HepG2 (cell line): ENCODE measurements at regions not wholly inside any gene's neighbourhood (a gene's known extent, or its start where the extent isn't known, plus 50 kb on each side); places are given as distances from the start of the nearest gene placed in this dataset.

Experiments used
- ATAC-seq: fragments of 200-7000 bp; cut with Tn5 transposase; 3 replicates; pipeline ENCODE4 v1.9.1; 2020; ENCODE audit warnings: mild to moderate bottlenecking, moderate library complexity
- BruUV-seq: library from RNA; stranded (reverse); fragments of 400-500 nt; replicated peaks from 2 replicates; lab custom pipeline; 2021; lab: Mats Ljungman, UMichigan
- CTCF ChIA-PET: fragments of 300-600 bp; formaldehyde crosslinking; extraction: SDS; loops from one replicate; lab custom pipeline; 2021; ENCODE audit warnings: low total read pairs, inconsistent platforms, low intra/inter-chr PET ratio; lab: Yijun Ruan, JAX
- POLR2A ChIA-PET: fragments of 350-600 bp; sonication (Branson Sonifier 250); formaldehyde crosslinking; loops from one replicate; lab custom pipeline; 2020; ENCODE audit warnings: antibody characterized with exemption, inconsistent platforms; lab: Yijun Ruan, JAX
- DNase-seq: peaks from one replicate; pipeline ENCODE4 v3.0.0-alpha.2; 2015; ENCODE audit warnings: low spot score
- FAIRE-seq: peaks from 3 replicates; lab custom pipeline; 2011; peaks lifted over from hg19 to GRCh38; lab: Jason Lieb, UNC
- H2AFZ ChIP-seq: one replicate; pipeline ENCODE4 v1.6.1; 2011; ENCODE audit warnings: low read length, inconsistent platforms
- H3K27ac ChIP-seq: fragments of 300-600 bp; 3 replicates; pipeline ENCODE4 v1.8.0; 2011; ENCODE audit warnings: mixed run types, mild to moderate bottlenecking, mixed read lengths, low read length, inconsistent platforms; ENCODE audit not compliant: insufficient read depth; ENCODE audit errors: extremely low read length
- H3K27me3 ChIP-seq, 2 experiments: fragments of 200-600 bp in 1 of 2; 2 replicates in 1 of 2; 3 replicates in 1 of 2; pipeline versions ENCODE4 v1.6.0 to v1.8.0; 2011; ENCODE audit warnings: low read length in 2 of 2, mild to moderate bottlenecking in 2 of 2, moderate library complexity in 2 of 2, inconsistent platforms in 1 of 2; ENCODE audit not compliant: insufficient read depth in 2 of 2, control insufficient read depth in 1 of 2
- H3K36me3 ChIP-seq, 2 experiments: fragments of 200-600 bp in 1 of 2; replicated peaks in 1 of 2; 2 replicates in 1 of 2; 3 replicates in 1 of 2; pipeline versions ENCODE4 v1.5.1 to v1.8.0; 2011; ENCODE audit warnings: low read length in 2 of 2, inconsistent platforms in 1 of 2; ENCODE audit not compliant: insufficient read depth in 2 of 2, control insufficient read depth in 1 of 2
- H3K4me1 ChIP-seq: 2 replicates; pipeline ENCODE4 v1.5.1; 2012; ENCODE audit warnings: low read length, inconsistent platforms; ENCODE audit not compliant: insufficient read depth
- H3K4me2 ChIP-seq: 2 replicates; pipeline ENCODE4 v1.6.0; 2011; ENCODE audit warnings: low read depth, low read length, inconsistent platforms
- H3K4me3 ChIP-seq, 3 experiments: fragments of 200-600 bp in 1 of 3; sonication (generic), shearing (Covaris generic) in 1 of 3; replicated peaks in 1 of 3; 2 replicates each; pipeline ENCODE4 v1.5.1; 2011 to 2016; ENCODE audit warnings: low read length in 3 of 3, inconsistent platforms in 2 of 3, low read depth in 2 of 3, mild to moderate bottlenecking in 2 of 3, control low read depth in 1 of 3, mixed read lengths in 1 of 3; ENCODE audit not compliant: insufficient read depth in 1 of 3
- H3K79me2 ChIP-seq: one replicate; pipeline ENCODE4 v1.6.1; 2011; ENCODE audit warnings: low read length, inconsistent platforms; ENCODE audit not compliant: insufficient read depth
- H3K9ac ChIP-seq: 2 replicates; pipeline ENCODE4 v1.6.0; 2011; ENCODE audit warnings: mild to moderate bottlenecking, low read depth, low read length, inconsistent platforms; ENCODE audit not compliant: insufficient read depth
- H3K9me3 ChIP-seq: 2 replicates; pipeline ENCODE4 v1.5.1; 2012; ENCODE audit warnings: mild to moderate bottlenecking, low read length
- H4K20me1 ChIP-seq: 2 replicates; pipeline ENCODE4 v1.6.0; 2011; ENCODE audit warnings: inconsistent platforms, mild to moderate bottlenecking, low read length, moderate library complexity; ENCODE audit not compliant: insufficient read depth
- ASH2L ChIP-seq: fragments of 300-600, 200-600 bp; sonication (generic); IDR thresholded peaks from 2 replicates; pipeline ENCODE4 v1.7.0; 2017; ENCODE audit warnings: low read depth, mild to moderate bottlenecking, moderate library complexity, mixed read lengths, low read length; ENCODE audit not compliant: insufficient read length
- FOXP1 ChIP-seq, 2 experiments: fragments of 450-650 bp in 1 of 2; IDR thresholded peaks; 2 replicates each; pipeline ENCODE4 v1.6.1; 2017 to 2018; ENCODE audit warnings: antibody characterized with exemption in 1 of 2
- SOX13 ChIP-seq, 3 experiments: fragments of 450-650 bp in 1 of 3; sonication (generic) in 1 of 3; formaldehyde crosslinking in 1 of 3; IDR thresholded peaks in 2 of 3; conservative IDR thresholded peaks in 1 of 3; 2 replicates each; pipeline versions ENCODE4 v1.5.0 to v1.6.1; 2016 to 2020; ENCODE audit warnings: antibody characterized with exemption in 1 of 3, mild to moderate bottlenecking in 1 of 3, missing compliant biosample characterization in 1 of 3, missing genetic modification reagents in 1 of 3, moderate library complexity in 1 of 3
- ZNF207 ChIP-seq: fragments of 450-650 bp; IDR thresholded peaks from 2 replicates; pipeline ENCODE4 v1.6.1; 2016; ENCODE audit warnings: antibody characterized with exemption, borderline replicate concordance
- ZNF749 ChIP-seq: sonication (generic); formaldehyde crosslinking; IDR thresholded peaks from 2 replicates; pipeline ENCODE4 v1.8.0; 2022; ENCODE audit warnings: mild to moderate bottlenecking, missing genetic modification reagents, moderate library complexity, borderline replicate concordance
- ZNF883 ChIP-seq: sonication (generic); formaldehyde crosslinking; IDR thresholded peaks from 2 replicates; pipeline ENCODE4 v1.5.1; 2020; ENCODE audit warnings: mild to moderate bottlenecking, missing genetic modification reagents; ENCODE audit errors: not compliant biosample characterization
- WGBS: methylation state at CpG from one replicate; pipeline ENCODE4 v1.1.6; 2017; ENCODE audit warnings: low lambda C conversion rate; 5-methylcytosine and 5-hydroxymethylcytosine counted together
- in situ Hi-C: cut with HindIII; loops from 2 replicates; pipeline ENCODE4 v1.10.0; 2017; ENCODE audit warnings: low pct_unique_long_range_greater_than_20kb; ENCODE audit not compliant: extremely low pct_ligation_motif_present
- intact Hi-C: fragments of 100-400 bp; cut with micrococcal nuclease; formaldehyde crosslinking; loops from one replicate; pipeline ENCODE4 v1.10.0; 2022; ENCODE audit not compliant: unreplicated experiment
- TF ChIP-seq, protein P1 (sequence below): sonication (generic); formaldehyde crosslinking; IDR thresholded peaks from 2 replicates; pipeline ENCODE4 v1.4.0; 2020; ENCODE audit warnings: mild to moderate bottlenecking, missing genetic modification reagents
- TF ChIP-seq, protein P2 (sequence below), 2 experiments: fragments of 450-650 bp in 1 of 2; sonication (generic) in 1 of 2; formaldehyde crosslinking; IDR thresholded peaks; 2 replicates each; pipeline versions ENCODE4 v1.5.0 to v1.8.0; 2020 to 2022; ENCODE audit warnings: mild to moderate bottlenecking in 1 of 2, missing genetic modification reagents in 1 of 2

DNA sequence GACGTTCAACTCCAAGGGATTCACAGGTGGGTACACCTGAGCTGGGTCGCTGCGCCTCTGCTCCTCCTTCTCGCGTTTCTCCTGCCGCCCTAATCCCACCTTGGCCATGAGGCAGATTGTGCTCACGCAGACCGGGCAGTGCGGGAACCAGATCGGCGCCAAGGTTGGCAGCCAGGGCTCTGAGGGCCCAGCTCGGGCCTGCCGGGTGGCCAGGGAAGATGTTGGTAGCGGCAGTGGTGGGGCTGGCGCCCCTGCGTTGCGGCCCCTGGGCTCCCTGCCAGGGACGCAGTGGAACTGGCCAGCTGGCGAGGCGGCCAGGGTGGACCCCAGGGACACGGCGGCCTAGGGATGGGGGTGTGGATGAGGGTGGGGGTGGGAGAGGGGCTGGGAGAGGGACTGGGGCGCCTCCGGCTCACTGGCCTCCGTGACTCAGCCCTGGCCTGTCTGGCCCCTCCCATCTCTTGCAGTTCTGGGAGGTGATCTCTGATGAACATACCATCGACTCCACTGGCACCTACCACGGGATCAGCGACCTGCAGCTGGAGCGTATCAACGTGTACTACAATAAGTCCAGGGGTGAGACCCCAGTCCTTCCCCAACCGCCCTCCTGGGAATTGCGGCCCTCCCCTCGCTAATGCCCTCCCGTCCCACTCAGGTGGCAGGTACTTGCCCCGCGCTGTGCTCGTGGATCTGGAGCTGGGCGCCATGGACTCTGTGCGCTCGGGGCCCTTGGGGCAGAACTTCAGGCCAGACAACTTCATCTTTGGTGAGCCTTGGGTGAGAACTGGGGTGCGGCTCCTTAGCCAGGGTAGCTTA lies 114.9 kb upstream of the ALG10B start:
- Histone ChIP-seq H2AFZ (no peak overlapping the region), H3K4me3 (no peak overlapping the region), H3K36me3 (no peaks in the 10 kb centered on the region), H3K4me1 (no peaks in the 10 kb centered on the region), H4K20me1 (no peaks in the 10 kb centered on the region), H3K9me3 (peaks cover 5% of the 10 kb centered on the region; the same call in 1 of the 2 replicates), H3K27me3 (no peaks in the 10 kb centered on the region), H3K27ac (no peak overlapping the region), H3K4me2 (no peak overlapping the region), H3K9ac (no peak overlapping the region), H3K79me2 (no peaks in the 10 kb centered on the region)
- ATAC-seq, result no peak
- no peak for TF ChIP-seq SOX13 (IDR thresholded peaks at IDR 0.05)
- TF ChIP-seq SOX13 (CRISPR knock-in tag; conservative IDR thresholded peaks at IDR 0.05 in 1 of 2, IDR thresholded peaks at IDR 0.05 in 1 of 2), result no peak
- TF ChIP-seq ZNF207, result no peak
- TF ChIP-seq ZNF749 (CRISPR knock-in tag), result no peak
- TF ChIP-seq FOXP1 (IDR thresholded peaks at IDR 0.05), result no peak
- TF ChIP-seq FOXP1 (CRISPR knock-in tag; IDR thresholded peaks at IDR 0.05), result no peak
- in situ Hi-C loops (no loop called here), intact Hi-C loops (no loop called here)
- BruUV-seq, result no TSS peak
- ChIA-PET CTCF (no interaction called here), POLR2A (no interaction called here)
- 68% methylated on average over 26 of the region's 41 CpGs for WGBS
- DNase-seq, result no peak
- no peak for FAIRE-seq

- Histone ChIP-seq H3K4me2 (no peak overlapping the region), H3K36me3 (no peaks in the 10 kb centered on the region), H2AFZ (no peak overlapping the region)
- CTCF ChIA-PET, result no interaction called here
- no TSS peak for BruUV-seq
- TF ChIP-seq, protein P1, sequence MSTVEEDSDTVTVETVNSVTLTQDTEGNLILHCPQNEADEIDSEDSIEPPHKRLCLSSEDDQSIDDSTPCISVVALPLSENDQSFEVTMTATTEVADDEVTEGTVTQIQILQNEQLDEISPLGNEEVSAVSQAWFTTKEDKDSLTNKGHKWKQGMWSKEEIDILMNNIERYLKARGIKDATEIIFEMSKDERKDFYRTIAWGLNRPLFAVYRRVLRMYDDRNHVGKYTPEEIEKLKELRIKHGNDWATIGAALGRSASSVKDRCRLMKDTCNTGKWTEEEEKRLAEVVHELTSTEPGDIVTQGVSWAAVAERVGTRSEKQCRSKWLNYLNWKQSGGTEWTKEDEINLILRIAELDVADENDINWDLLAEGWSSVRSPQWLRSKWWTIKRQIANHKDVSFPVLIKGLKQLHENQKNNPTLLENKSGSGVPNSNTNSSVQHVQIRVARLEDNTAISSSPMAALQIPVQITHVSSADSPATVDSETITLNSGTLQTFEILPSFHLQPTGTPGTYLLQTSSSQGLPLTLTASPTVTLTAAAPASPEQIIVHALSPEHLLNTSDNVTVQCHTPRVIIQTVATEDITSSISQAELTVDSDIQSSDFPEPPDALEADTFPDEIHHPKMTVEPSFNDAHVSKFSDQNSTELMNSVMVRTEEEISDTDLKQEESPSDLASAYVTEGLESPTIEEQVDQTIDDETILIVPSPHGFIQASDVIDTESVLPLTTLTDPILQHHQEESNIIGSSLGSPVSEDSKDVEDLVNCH, result no peak
- TF ChIP-seq ASH2L, result no peak
- TF ChIP-seq ZNF883, result no peak
- TF ChIP-seq, protein P2, sequence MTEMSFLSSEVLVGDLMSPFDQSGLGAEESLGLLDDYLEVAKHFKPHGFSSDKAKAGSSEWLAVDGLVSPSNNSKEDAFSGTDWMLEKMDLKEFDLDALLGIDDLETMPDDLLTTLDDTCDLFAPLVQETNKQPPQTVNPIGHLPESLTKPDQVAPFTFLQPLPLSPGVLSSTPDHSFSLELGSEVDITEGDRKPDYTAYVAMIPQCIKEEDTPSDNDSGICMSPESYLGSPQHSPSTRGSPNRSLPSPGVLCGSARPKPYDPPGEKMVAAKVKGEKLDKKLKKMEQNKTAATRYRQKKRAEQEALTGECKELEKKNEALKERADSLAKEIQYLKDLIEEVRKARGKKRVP (CRISPR knock-in tag; IDR thresholded peaks at IDR 0.05), result no peak
- TF ChIP-seq, all 625 proteins: peak for 0
- POLR2A ChIA-PET, result no interaction called here
- no peaks in the 10 kb centered on the region for H3K79me2 ChIP-seq
- DNase-seq (no peak), FAIRE-seq (no peak), ATAC-seq (no peak)
- intact Hi-C loops, result no loop called here
- H3K4me1 ChIP-seq, result no peaks in the 10 kb centered on the region
- H3K4me3 ChIP-seq, result no peak overlapping the region
- no peak overlapping the region for H3K27ac ChIP-seq
- no CpG with 5 or more reads among the region's 1 CpG for WGBS
- H4K20me1 ChIP-seq, result no peaks in the 10 kb centered on the region
- peaks cover 11% of the 10 kb centered on the region; the same call in 1 of the 2 replicates for H3K9me3 ChIP-seq
- H3K9ac ChIP-seq, result no peak overlapping the region
- H3K27me3 ChIP-seq, result no peaks in the 10 kb centered on the region
- in situ Hi-C loops, result no loop called here
Observed at GRCh38 chr12:38204831-38205230, 111.7 kb upstream of the ALG10B start.
